Fibroblast of the conjunctiva (primary cell): ENCODE measurements at regions not wholly inside any gene's neighbourhood (a gene's known extent, or its start where the extent isn't known, plus 50 kb on each side); places are given as distances from the start of the nearest gene placed in this dataset.
"Not testable (repeated sequence)": the region's sequence is repeated elsewhere in the genome, so short reads cannot be mapped to it uniquely, and the experiment has no call there.

Source experiments
- DNase-seq: peaks from one replicate; pipeline ENCODE4 v3.0.0-alpha.2; 2010; ENCODE audit warnings: low read depth

GRCh38 chr1:207196135-207196534 lies 92.1 kb downstream of the C4BPA start:
- not testable (repeated sequence) for DNase-seq

GRCh38 chr1:207201534-207201933 lies 97.5 kb downstream of the C4BPA start:
- not testable (repeated sequence) for DNase-seq

GRCh38 chr1:207202480-207202879 lies 98.4 kb downstream of the C4BPA start:
- no peak for DNase-seq

GRCh38 chr1:207203541-207203940 lies 99.5 kb downstream of the C4BPA start:
- no peak for DNase-seq

- no peak for DNase-seq
Measured at GRCh38 chr1:207205614-207206061, 101.6 kb downstream of the C4BPA start.

GRCh38 chr1:207208691-207209090 lies 104.7 kb downstream of the C4BPA start:
- not testable (repeated sequence) for DNase-seq

- DNase-seq, result no peak
Measured at GRCh38 chr1:207214453-207214852, 107.0 kb upstream of the CD55 start.

GRCh38 chr1:207217778-207218511 lies 103.5 kb upstream of the CD55 start:
- no peak for DNase-seq

GRCh38 chr1:207218512-207219362 lies 102.7 kb upstream of the CD55 start:
- no peak for DNase-seq

- DNase-seq, result no peak
Measured at GRCh38 chr1:207219979-207220889, 101.2 kb upstream of the CD55 start.

- no peak for DNase-seq
Measured at GRCh38 chr1:207221934-207222351, 99.5 kb upstream of the CD55 start.

- no peak for DNase-seq
Measured at GRCh38 chr1:207223162-207223561, 98.3 kb upstream of the CD55 start.

GRCh38 chr1:207224666-207225065 lies 96.8 kb upstream of the CD55 start:
- DNase-seq, result no peak

GRCh38 chr1:207227131-207227630 lies 94.3 kb upstream of the CD55 start:
- DNase-seq, result no peak

- no peak for DNase-seq
Measured at GRCh38 chr1:207228987-207229386, 92.5 kb upstream of the CD55 start.

GRCh38 chr1:207230441-207230840 lies 91.0 kb upstream of the CD55 start:
- no peak for DNase-seq

- DNase-seq, result no peak
Measured at GRCh38 chr1:207234690-207235089, 86.8 kb upstream of the CD55 start.

- no peak for DNase-seq
Measured at GRCh38 chr1:207239874-207240273, 81.6 kb upstream of the CD55 start.

GRCh38 chr1:207240325-207241101 lies 81.0 kb upstream of the CD55 start:
- DNase-seq, result no peak

GRCh38 chr1:207241164-207241934 lies 80.1 kb upstream of the CD55 start:
- DNase-seq, result peak; percentile 4
